A204.1 (cell line): ENCODE measurements at regions not wholly inside any gene's neighbourhood (a gene's known extent, or its start where the extent isn't known, plus 50 kb on each side); places are given as distances from the start of the nearest gene placed in this dataset.
"Not testable (repeated sequence)": the region's sequence is repeated elsewhere in the genome, so short reads cannot be mapped to it uniquely, and the experiment has no call there.

ENCODE experiments used
- FAIRE-seq: peaks from 2 replicates; lab custom pipeline; 2012; peaks lifted over from hg19 to GRCh38; lab: Jason Lieb, UNC

GRCh38 chr2:146784602-146785001, 1060.2 kb upstream of the ACVR2A start:
- FAIRE-seq = no peak

- FAIRE-seq = no peak
These were observed 1067.6 kb upstream of the ACVR2A start for GRCh38 chr2:146777181-146777580.

GRCh38 chr2:146776596-146776995, 1068.2 kb upstream of the ACVR2A start:
- FAIRE-seq = no peak

GRCh38 chr2:146771531-146771930, 1073.3 kb upstream of the ACVR2A start:
- no peak for FAIRE-seq

- no peak for FAIRE-seq
These were observed 1080.5 kb upstream of the ACVR2A start for GRCh38 chr2:146764301-146764700.

GRCh38 chr2:146762786-146763185, 1082.0 kb upstream of the ACVR2A start:
- no peak for FAIRE-seq

GRCh38 chr2:146754606-146755005, 1090.2 kb upstream of the ACVR2A start:
- no peak for FAIRE-seq

GRCh38 chr2:146748046-146748445, 1096.8 kb upstream of the ACVR2A start:
- FAIRE-seq = no peak

- FAIRE-seq = no peak
These were observed 1103.6 kb upstream of the ACVR2A start for GRCh38 chr2:146741260-146741659.

GRCh38 chr2:146734821-146735190, 1110.0 kb upstream of the ACVR2A start:
- FAIRE-seq = peak; percentile 3

- FAIRE-seq = peak; percentile 70
These were observed 1110.6 kb upstream of the ACVR2A start for GRCh38 chr2:146734042-146734820.

- no peak for FAIRE-seq
These were observed 1113.9 kb upstream of the ACVR2A start for GRCh38 chr2:146730882-146731281.

- FAIRE-seq = no peak
These were observed 1123.3 kb upstream of the ACVR2A start for GRCh38 chr2:146721486-146721885.

GRCh38 chr2:146720170-146720569, 1124.7 kb upstream of the ACVR2A start:
- FAIRE-seq = no peak

- peak; percentile 6 for FAIRE-seq
These were observed 1128.2 kb upstream of the ACVR2A start for GRCh38 chr2:146716591-146716990.

GRCh38 chr2:146709004-146709403, 1135.8 kb upstream of the ACVR2A start:
- no peak for FAIRE-seq

- FAIRE-seq = no peak
These were observed 1143.6 kb upstream of the ACVR2A start for GRCh38 chr2:146701183-146701582.

GRCh38 chr2:146697307-146697706, 1147.5 kb upstream of the ACVR2A start:
- FAIRE-seq = no peak

GRCh38 chr2:146696787-146697186, 1148.0 kb upstream of the ACVR2A start:
- FAIRE-seq = not testable (repeated sequence)

GRCh38 chr2:146681991-146682390, 1162.8 kb upstream of the ACVR2A start:
- no peak for FAIRE-seq

GRCh38 chr2:146678516-146678915, 1166.3 kb upstream of the ACVR2A start:
- FAIRE-seq = no peak

GRCh38 chr2:146677280-146677679, 1167.5 kb upstream of the ACVR2A start:
- FAIRE-seq = no peak

- no peak for FAIRE-seq
These were observed 1175.1 kb upstream of the ACVR2A start for GRCh38 chr2:146669735-146670134.

GRCh38 chr2:146666340-146666739, 1178.5 kb upstream of the ACVR2A start:
- no peak for FAIRE-seq

- no peak for FAIRE-seq
These were observed 1179.0 kb upstream of the ACVR2A start for GRCh38 chr2:146665800-146666199.
